PC-3 (cell line): ENCODE measurements at regions not wholly inside any gene's neighbourhood (a gene's known extent, or its start where the extent isn't known, plus 50 kb on each side); places are given as distances from the start of the nearest gene placed in this dataset.
"Not testable (repeated sequence)": the region's sequence is repeated elsewhere in the genome, so short reads cannot be mapped to it uniquely, and the experiment has no call there.

Experiments used
- ATAC-seq: fragments of 200-7000 bp; cut with Tn5 transposase; 2 replicates; pipeline ENCODE4 v1.9.1; 2020; ENCODE audit warnings: mild to moderate bottlenecking, moderate library complexity
- BruUV-seq: library from RNA; stranded (reverse); fragments of 400-500 nt; replicated peaks from 2 replicates; lab custom pipeline; 2021; lab: Mats Ljungman, UMichigan
- CTCF ChIA-PET: fragments of 300-600 bp; sonication (Branson Sonifier 250); formaldehyde crosslinking; loops from one replicate; lab custom pipeline; 2022; ENCODE audit warnings: antibody characterized with exemption; lab: Charles Lee
- POLR2A ChIA-PET: fragments of 300-600 bp; sonication (Branson Sonifier 250); formaldehyde crosslinking; loops from one replicate; lab custom pipeline; 2022; ENCODE audit warnings: antibody characterized with exemption; ENCODE audit not compliant: unreplicated experiment; lab: Charles Lee
- DNase-seq: peaks from one replicate; pipeline ENCODE4 v3.0.0-alpha.2; 2015
- H2AFZ ChIP-seq: fragments of 300-600 bp; sonication (generic); 2 replicates; pipeline ENCODE4 v1.6.0; 2016; ENCODE audit warnings: antibody characterized with exemption, low read length
- H3F3A ChIP-seq: fragments of 300-600 bp; sonication (generic); one replicate; pipeline ENCODE4 v1.6.0; 2017; ENCODE audit warnings: antibody characterized with exemption, low read length, control low read depth, mild to moderate bottlenecking; ENCODE audit not compliant: unreplicated experiment
- H3K27ac ChIP-seq: fragments of 300-600 bp; sonication (generic); 2 replicates; pipeline ENCODE4 v1.5.1; 2016; ENCODE audit warnings: mild to moderate bottlenecking, low read length
- H3K27me3 ChIP-seq: fragments of 300-600 bp; sonication (generic); 2 replicates; pipeline ENCODE4 v1.6.1; 2016; ENCODE audit warnings: low read length, mixed read lengths
- H3K36me3 ChIP-seq: fragments of 300-600 bp; sonication (generic); 2 replicates; pipeline ENCODE4 v1.6.1; 2016; ENCODE audit warnings: low read depth, mixed run types, low read length, mixed read lengths
- H3K4me1 ChIP-seq: fragments of 300-600 bp; sonication (generic); 2 replicates; pipeline ENCODE4 v1.5.1; 2016; ENCODE audit warnings: low read length; ENCODE audit not compliant: insufficient read depth
- H3K4me2 ChIP-seq: fragments of 300-600 bp; sonication (generic); 2 replicates; pipeline ENCODE4 v1.6.0; 2016; ENCODE audit warnings: low read length
- H3K4me3 ChIP-seq: fragments of 300-600 bp; sonication (generic); 2 replicates; pipeline ENCODE4 v1.5.1; 2016; ENCODE audit warnings: mild to moderate bottlenecking, low read length, mixed read lengths
- H3K79me2 ChIP-seq: fragments of 300-600 bp; sonication (generic); 2 replicates; pipeline ENCODE4 v1.6.1; 2017; ENCODE audit warnings: low read length, mixed read lengths
- H3K9ac ChIP-seq: fragments of 300-600 bp; sonication (generic); 2 replicates; pipeline ENCODE4 v1.6.0; 2016; ENCODE audit warnings: mild to moderate bottlenecking, low read length
- H3K9me2 ChIP-seq: fragments of 300-600 bp; sonication (generic); replicated peaks from 2 replicates; pipeline ENCODE4 v1.6.1; 2016; ENCODE audit warnings: mixed run types, low read length, mixed read lengths
- H3K9me3 ChIP-seq: fragments of 300-600 bp; sonication (generic); 2 replicates; pipeline ENCODE4 v1.6.1; 2016; ENCODE audit warnings: low read length, mixed read lengths
- H4K20me1 ChIP-seq: fragments of 300-600 bp; sonication (generic); 2 replicates; pipeline ENCODE4 v1.6.1; 2016; ENCODE audit warnings: low read length, mixed read lengths
- EZH2 ChIP-seq: fragments of 300-600 bp; sonication (generic); IDR thresholded peaks from one replicate; pipeline ENCODE4 v1.6.1; 2017; ENCODE audit warnings: antibody characterized with exemption, mild to moderate bottlenecking, low read length; ENCODE audit not compliant: unreplicated experiment
- EZH2phosphoT487 ChIP-seq: fragments of 300-600 bp; sonication (generic); IDR thresholded peaks from 2 replicates; pipeline ENCODE4 v1.6.1; 2018; ENCODE audit warnings: mild to moderate bottlenecking, antibody characterized with exemption, low read length, borderline replicate concordance
- intact Hi-C: fragments of 100-400 bp; cut with micrococcal nuclease; formaldehyde crosslinking; loops from 2 replicates; pipeline ENCODE4 v1.9.0; 2023
- TF ChIP-seq, protein P1 (sequence below): fragments of 300-600 bp; sonication (generic); conservative IDR thresholded peaks from 2 replicates; pipeline ENCODE4 v1.5.1; 2017; ENCODE audit warnings: antibody characterized with exemption, low read depth, mild to moderate bottlenecking, low read length

DNA sequence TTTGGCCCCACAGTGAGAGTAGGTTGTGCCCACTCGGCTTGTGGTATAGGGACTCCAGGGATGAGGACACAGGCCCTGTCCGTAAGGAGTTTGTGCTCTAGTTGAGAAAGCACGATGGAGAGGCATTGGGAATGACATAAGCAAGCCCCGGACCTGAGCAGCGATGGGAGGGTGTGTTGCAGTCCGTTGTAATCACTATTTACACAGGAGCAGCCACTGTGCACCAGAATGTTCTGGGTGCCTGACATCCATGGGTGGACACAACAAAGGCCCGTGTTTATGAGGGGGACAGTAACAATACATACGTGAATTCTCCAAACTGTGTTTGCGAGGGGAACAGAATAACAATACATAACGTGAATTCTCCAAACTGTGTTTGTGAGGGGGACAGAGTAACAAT lies 86.8 kb downstream of the NPIPB11 start:
- no peak overlapping the region for H2AFZ ChIP-seq
- H3K4me2 ChIP-seq: no peak overlapping the region
- H3K79me2 ChIP-seq: no peaks in the 10 kb centered on the region
- H3K9me3 ChIP-seq: no peaks in the 10 kb centered on the region
- CTCF ChIA-PET: no interaction called here
- POLR2A ChIA-PET: no interaction called here
- no peaks in the 10 kb centered on the region for H3F3A ChIP-seq
- H3K9me2 ChIP-seq: no peaks in the 10 kb centered on the region
- BruUV-seq: no TSS peak
- no peak overlapping the region for H3K9ac ChIP-seq
- no peaks in the 10 kb centered on the region for H3K4me1 ChIP-seq
- no peak overlapping the region for H3K4me3 ChIP-seq
- DNase-seq: no peak
- TF ChIP-seq EZH2 (no peak), EZH2phosphoT487 (no peak)
- TF ChIP-seq, protein P1, sequence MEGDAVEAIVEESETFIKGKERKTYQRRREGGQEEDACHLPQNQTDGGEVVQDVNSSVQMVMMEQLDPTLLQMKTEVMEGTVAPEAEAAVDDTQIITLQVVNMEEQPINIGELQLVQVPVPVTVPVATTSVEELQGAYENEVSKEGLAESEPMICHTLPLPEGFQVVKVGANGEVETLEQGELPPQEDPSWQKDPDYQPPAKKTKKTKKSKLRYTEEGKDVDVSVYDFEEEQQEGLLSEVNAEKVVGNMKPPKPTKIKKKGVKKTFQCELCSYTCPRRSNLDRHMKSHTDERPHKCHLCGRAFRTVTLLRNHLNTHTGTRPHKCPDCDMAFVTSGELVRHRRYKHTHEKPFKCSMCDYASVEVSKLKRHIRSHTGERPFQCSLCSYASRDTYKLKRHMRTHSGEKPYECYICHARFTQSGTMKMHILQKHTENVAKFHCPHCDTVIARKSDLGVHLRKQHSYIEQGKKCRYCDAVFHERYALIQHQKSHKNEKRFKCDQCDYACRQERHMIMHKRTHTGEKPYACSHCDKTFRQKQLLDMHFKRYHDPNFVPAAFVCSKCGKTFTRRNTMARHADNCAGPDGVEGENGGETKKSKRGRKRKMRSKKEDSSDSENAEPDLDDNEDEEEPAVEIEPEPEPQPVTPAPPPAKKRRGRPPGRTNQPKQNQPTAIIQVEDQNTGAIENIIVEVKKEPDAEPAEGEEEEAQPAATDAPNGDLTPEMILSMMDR: no peak
- no peak overlapping the region for H3K27ac ChIP-seq
- H3K36me3 ChIP-seq: no peaks in the 10 kb centered on the region
- no peaks in the 10 kb centered on the region for H3K27me3 ChIP-seq
- intact Hi-C loops: no loop called here
- no peaks in the 10 kb centered on the region for H4K20me1 ChIP-seq
- ATAC-seq: no peak

DNA sequence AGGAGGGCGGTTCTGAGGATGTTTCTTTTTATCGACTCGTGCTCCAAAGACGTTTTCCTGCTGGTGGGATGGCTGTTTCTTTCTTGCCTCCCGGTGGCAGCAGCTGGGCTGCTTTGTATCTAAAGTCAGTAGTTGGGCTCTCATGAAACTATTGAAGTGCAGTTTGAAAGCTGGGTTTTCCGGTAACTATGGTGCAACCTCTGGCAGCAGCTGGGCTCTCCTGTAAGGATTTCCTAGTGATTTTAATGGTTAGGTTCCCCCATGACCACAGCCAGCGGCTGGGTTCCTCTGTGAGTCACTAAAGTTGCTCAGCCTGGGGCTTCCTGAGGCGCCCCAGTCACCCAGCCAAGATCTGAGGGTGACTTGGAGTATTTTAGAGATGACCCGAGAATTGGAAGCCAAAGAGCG lies 87.9 kb downstream of the NPIPB11 start:
- H3K4me2 ChIP-seq, H3K27ac ChIP-seq, H2AFZ ChIP-seq, H3K9ac ChIP-seq, H3K4me3 ChIP-seq, H3F3A ChIP-seq, H4K20me1 ChIP-seq, ATAC-seq, H3K27me3 ChIP-seq, H3K36me3 ChIP-seq, H3K79me2 ChIP-seq, intact Hi-C loops, BruUV-seq, H3K9me3 ChIP-seq, CTCF ChIA-PET, H3K9me2 ChIP-seq, H3K4me1 ChIP-seq, POLR2A ChIA-PET: not testable (repeated sequence)
- DNase-seq: peak; percentile 3

DNA sequence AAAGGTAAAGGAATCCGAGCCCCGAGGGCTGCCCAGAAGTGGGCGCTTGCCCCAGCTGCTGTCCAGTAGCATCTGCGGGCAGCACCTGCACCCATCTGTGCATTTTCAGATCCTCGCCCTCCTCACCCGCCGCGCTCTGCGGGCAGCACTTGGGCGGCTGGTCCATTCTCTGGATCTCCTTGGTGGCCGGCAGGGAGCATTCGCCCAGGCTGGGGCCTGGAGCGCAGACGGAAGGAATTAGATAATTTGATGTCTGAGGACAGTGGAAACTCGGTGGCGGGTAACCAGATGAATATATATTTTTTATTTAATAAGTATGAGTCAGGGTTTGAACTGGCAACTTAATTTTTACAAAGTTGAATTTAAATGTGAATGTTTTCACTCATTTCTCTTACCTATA lies 88.5 kb downstream of the NPIPB11 start:
- Histone ChIP-seq H3K79me2 (no peaks in the 10 kb centered on the region), H3F3A (no peaks in the 10 kb centered on the region), H3K9ac (no peak overlapping the region), H3K4me3 (no peak overlapping the region), H3K4me2 (no peak overlapping the region), H3K4me1 (no peaks in the 10 kb centered on the region), H4K20me1 (no peaks in the 10 kb centered on the region), H3K27ac (no peak overlapping the region), H2AFZ (no peak overlapping the region), H3K27me3 (no peaks in the 10 kb centered on the region), H3K36me3 (no peaks in the 10 kb centered on the region), H3K9me2 (no peaks in the 10 kb centered on the region), H3K9me3 (no peaks in the 10 kb centered on the region)
- BruUV-seq: no TSS peak
- POLR2A ChIA-PET: no interaction called here
- CTCF ChIA-PET: no interaction called here
- DNase-seq (no peak), ATAC-seq (no peak)
- intact Hi-C loops: no loop called here
- TF ChIP-seq EZH2phosphoT487: no peak
- TF ChIP-seq EZH2: no peak
- TF ChIP-seq, protein P1: no peak
